ENCODE measurements at regions not wholly inside any gene's neighbourhood (a gene's known extent, or its start where the extent isn't known, plus 50 kb on each side); places are given as distances from the start of the nearest gene placed in this dataset.

DNA sequence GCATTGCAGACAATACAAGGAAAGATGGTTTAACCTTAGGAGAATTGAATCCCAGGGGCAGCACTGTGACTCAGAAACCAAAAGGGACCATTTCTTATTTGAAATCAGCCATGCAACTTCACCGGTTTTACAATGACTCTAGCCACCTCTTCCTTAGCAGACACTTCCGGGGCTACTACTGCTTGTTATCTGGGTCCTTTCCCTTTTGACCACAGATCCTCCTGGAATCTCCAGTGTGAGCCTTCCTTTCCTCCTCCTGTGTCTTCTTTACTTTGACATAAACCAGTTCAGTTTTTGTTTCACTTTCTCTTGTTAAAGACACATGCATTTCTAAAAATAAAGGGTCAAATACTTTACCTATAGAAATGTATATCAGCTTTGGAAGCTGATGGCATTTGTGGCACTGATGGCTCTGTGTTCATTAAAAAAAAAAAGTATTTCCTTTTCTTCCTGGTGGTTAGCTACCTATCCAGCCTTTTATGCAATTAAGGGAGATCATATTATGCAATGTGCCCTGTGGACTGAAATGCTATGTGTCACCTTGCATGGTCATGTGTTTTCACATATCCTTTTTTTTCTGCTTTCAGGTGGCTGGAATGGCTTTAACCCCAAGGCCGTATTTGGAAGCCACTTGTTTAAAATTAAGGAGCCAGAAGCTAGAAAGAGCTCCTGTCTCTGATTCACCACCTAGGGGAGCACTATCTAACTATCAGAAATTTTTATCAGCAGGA lies 296.2 kb downstream of the CHL1 start:
- no peak for DNase-seq
- no peak for TF ChIP-seq POLR2A (IDR thresholded peaks at IDR 0.05; ENCODE audit: low read length)

DNA sequence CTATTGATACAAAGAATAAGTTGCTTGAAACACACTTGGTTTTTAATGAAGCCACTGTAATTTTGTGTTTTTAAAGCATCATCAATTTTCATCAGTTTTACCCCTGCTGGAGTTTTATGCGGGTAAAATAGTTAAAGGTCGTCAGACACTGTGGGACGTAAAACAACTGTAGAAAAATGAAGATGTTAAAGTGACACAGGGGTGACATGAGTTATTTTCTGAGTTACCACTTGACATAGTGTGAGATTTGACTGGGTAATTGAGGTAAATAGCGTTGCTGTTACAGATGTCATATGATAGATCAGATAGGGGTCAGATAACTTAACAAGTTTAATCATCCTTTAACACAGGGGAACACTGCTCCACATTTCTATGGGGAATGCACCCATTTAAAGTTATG lies 297.6 kb downstream of the CHL1 start:
- DNase-seq, result no peak
- TF ChIP-seq POLR2A (IDR thresholded peaks at IDR 0.05; ENCODE audit: low read length), result no peak
- TF ChIP-seq GATA1 (IDR thresholded peaks at IDR 0.05; ENCODE audit: low read depth, low read length), result no peak

DNA sequence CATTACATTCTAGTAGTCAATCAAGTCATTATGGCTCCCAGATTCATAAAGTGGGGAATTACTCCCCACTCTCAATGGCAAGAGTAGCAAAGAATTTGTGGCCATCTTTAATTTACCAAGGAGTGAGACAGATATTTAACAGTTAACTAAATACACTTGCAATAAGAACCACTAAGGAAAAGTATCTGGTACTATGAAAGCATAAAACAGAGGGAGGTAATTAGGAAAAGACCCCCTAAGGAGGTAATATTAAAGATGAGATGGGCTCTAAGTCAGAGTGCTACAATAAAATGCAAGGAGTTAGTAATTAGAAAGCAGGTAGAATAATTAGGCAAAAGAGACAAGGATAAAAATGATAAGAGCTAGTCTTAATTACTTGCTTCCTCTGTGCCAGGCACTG lies 301.9 kb downstream of the CHL1 start:
- TF ChIP-seq POLR2A (IDR thresholded peaks at IDR 0.05; ENCODE audit: low read length), result no peak
- no peak for TF ChIP-seq GATA1 (IDR thresholded peaks at IDR 0.05; ENCODE audit: low read depth, low read length)
- no peak for DNase-seq

DNA sequence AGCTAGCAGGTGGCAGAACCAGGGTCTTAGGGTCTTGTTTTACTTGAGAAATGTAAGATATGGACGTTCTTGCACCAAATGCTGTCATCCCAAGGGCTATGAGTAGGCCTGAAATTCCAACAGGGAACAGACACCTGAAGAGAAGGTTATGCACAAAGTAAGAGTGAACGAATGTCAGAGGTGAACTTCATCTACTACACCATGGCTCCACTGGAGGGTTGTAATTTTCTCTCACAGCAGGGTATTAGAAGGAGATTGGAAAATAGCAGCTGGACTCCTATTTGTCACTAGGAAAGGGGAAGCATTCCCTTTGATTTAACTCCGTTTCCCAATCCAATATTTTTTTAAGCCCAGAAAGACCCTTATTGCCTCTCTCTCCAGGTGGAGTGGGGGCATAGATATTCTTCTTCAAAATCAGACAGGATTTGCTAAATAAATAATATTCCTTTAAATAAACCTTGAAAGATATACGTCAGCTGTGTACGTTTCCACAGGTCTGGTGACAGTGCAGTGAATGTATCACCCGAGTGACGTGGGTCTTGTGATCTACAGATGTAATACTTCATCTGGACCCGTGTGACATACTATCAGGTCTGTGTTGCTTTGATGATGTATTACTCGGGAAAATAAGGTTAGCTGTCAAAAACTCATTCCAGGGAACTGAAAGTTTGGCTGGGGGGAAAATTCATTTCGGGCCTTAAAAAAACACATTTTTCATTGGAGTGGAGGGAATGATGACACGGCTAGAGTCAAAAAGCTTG lies 302.6 kb downstream of the CHL1 start:
- DNase-seq, result no peak
- TF ChIP-seq POLR2A (IDR thresholded peaks at IDR 0.05; ENCODE audit: low read length), result no peak
- TF ChIP-seq GATA1 (IDR thresholded peaks at IDR 0.05; ENCODE audit: low read depth, low read length), result no peak

DNA sequence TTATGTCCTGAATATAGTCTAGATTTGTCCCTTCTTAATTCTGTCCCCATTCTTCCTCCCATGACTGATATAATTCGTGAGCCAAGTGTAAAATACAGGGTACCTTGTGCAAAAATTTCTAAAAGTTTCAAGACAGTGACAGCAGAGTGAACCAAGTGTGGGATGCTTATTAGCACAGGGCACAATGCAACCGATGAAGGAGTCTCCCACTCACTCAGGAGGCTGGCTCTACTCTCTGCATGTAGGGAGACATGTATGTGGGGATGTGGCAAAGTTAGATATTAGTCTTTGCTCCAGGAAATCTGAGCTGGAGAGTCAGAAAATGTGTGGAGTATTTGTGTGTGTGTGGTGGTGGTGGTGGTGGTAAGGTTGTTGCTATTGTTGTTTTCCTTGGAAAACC lies 305.9 kb downstream of the CHL1 start:
- no peak for DNase-seq
- TF ChIP-seq POLR2A (IDR thresholded peaks at IDR 0.05; ENCODE audit: low read length), result no peak
- TF ChIP-seq GATA1 (IDR thresholded peaks at IDR 0.05; ENCODE audit: low read depth, low read length), result no peak

DNA sequence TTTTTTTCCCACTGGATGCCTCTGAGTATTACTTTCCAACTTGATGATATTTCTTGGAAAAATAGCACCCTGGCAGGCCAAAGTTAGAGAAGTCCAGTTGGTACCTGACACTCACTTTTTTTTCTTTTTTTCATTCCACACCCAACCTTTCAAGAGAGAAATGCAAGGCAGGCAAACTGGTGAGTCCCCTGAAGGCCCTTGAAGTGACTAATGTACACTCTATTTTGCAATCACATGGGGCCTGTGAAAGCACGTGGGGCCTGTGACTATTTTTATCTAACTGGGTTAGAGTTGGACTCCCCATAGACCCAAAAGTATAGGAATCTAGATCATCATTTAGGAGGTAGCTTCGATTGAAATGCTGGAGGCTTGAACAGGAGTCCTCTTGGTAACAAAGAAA lies 316.7 kb downstream of the CHL1 start:
- no peak for DNase-seq
- TF ChIP-seq GATA1 (IDR thresholded peaks at IDR 0.05; ENCODE audit: low read depth, low read length) (no peak), POLR2A (IDR thresholded peaks at IDR 0.05; ENCODE audit: low read length) (no peak)

DNA sequence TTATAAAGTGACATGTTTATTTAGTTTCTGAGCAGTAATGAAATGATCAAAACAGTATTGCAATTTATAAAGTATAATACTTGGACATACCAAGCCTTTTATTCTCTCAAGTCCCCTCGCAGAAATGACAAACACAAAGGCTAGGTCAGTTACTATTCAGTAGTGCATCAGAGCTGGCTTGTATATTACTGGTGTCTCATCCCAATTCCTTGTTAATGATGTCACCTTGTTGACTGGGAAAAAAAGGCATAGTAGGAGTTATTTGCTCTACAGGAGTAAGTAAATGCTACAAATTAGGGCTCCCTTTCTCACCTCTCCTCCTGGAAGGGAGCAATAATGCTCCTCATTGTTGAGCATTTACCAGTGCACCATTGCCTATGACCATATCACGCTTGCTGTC lies 317.6 kb downstream of the CHL1 start:
- no peak for TF ChIP-seq POLR2A (IDR thresholded peaks at IDR 0.05; ENCODE audit: low read length)
- TF ChIP-seq GATA1 (IDR thresholded peaks at IDR 0.05; ENCODE audit: low read depth, low read length), result no peak
- DNase-seq, result no peak

DNA sequence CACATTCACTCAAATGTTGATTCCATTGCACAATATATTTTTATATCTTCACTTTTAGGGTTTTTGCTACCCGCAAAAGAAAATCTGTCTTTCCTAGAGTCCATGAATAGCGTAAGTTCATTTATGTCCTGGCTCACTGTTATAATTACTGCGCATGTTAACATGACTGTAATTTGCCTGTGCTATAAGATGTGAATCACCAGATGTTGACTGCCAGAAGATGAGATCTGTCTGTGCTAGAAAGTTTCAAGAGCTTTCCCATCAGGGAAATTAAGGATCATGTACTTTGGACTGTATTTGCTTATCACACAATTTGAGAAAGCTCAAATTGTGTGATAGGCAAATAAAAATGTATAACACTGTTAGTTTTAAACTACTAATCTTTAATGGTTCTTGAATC lies 322.5 kb downstream of the CHL1 start:
- TF ChIP-seq POLR2A (IDR thresholded peaks at IDR 0.05; ENCODE audit: low read length) (no peak), GATA1 (IDR thresholded peaks at IDR 0.05; ENCODE audit: low read depth, low read length) (no peak)
- no peak for DNase-seq

DNA sequence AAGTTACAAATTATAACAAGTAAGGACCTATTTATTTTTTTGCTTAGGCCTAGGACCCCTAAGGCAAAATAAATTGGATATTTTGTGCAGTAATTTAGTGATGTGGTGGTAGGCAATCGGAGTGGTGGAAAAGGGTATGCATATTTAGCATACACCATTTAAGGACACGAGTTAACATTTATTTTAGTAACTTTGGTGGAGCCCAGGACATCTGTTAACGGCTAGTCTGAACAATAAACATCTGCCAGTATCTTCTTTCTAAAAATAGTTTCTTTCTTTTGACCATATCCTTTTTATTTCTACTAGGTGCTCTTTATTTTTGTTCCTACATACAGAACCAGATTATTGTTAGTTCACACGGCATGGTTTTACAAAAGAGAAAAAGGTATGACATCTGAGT lies 326.3 kb downstream of the CHL1 start:
- DNase-seq, result no peak
- TF ChIP-seq POLR2A (IDR thresholded peaks at IDR 0.05; ENCODE audit: low read length) (no peak), GATA1 (IDR thresholded peaks at IDR 0.05; ENCODE audit: low read depth, low read length) (no peak)

DNA sequence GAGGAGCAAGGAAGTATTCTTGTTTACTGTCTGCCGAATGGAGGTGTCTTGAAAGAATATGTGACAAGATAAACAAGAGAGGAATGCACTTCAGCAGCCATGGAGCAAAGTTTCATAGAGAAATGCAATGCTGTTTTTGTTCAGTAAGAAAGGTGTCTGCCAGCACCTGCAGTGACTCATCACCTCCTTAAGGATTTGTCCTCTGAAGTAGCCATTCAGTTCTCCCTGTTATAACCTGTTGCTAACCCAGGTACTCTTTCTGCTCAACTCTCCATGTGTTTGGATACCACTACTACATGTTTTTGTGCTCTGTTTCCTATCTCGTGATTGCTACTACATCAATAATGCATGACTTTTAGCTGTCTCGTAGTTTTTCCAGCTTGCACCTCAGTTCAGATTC lies 328.9 kb downstream of the CHL1 start:
- no peak for TF ChIP-seq POLR2A (IDR thresholded peaks at IDR 0.05; ENCODE audit: low read length)
- TF ChIP-seq GATA1 (IDR thresholded peaks at IDR 0.05; ENCODE audit: low read depth, low read length), result no peak
- DNase-seq, result no peak

DNA sequence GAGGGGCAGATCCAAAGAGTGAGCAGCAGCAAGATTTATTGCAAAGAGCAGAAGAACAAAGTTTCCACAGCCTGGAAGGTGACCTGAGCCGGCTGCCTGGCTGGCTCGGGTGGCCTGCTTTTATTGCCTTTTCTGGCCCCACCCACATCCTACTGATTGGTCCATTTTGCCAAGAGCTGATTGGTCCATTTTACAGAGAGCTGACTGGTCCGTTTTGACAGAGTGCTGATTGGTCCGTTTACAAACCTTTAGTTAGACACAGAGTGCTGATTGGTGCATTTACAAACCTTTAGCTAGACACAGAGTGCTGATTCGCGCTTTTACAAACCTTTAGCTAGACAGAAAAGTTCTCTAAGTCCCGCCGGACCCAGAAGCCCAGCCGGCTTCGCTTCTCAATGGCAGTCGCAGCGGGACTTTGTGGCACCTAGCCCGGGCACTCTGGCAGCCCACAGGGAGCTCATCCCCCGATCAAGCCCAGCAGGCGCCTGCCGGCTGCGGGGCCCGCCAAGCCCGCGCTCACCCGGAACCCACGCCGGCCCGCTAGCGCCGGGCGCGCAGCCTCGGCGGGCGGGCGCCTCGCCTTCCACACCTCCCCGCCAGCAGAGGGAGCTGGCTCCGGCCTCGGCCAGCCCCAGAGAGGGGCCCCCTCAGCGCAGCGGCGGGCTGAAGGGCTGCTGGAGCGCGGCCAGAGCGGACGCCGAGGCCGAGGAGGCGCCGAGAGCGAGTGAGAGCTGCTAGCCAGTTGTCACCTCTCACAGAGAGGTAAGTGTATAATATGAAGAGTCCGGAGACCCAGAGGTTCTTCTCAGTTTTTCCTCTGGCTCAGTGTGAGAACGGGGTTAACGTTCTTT lies 339.2 kb downstream of the CHL1 start:
- DNase-seq, result no peak
- no peak for TF ChIP-seq GATA1 (IDR thresholded peaks at IDR 0.05; ENCODE audit: low read depth, low read length)

DNA sequence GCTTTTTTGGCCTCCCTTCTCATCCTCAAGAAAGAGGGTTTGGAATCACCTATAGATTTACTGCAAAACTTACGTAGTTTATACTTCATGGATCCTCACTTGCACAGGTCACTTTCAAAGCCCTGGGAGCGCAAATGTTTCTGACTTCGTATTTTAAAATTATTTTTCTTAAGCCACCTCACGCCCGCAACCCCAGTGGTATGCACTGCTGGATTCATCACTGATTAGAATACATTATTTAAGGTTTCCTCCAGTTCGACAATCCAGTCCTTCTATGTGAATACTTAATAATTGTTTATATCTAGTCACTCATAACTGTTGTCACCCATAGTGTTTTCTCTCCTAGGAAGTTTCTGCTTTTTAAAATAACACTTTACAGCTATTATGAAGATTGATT lies 339.9 kb downstream of the CHL1 start:
- TF ChIP-seq POLR2A (IDR thresholded peaks at IDR 0.05; ENCODE audit: low read length) (no peak), GATA1 (IDR thresholded peaks at IDR 0.05; ENCODE audit: low read depth, low read length) (no peak)
- no peak for DNase-seq

DNA sequence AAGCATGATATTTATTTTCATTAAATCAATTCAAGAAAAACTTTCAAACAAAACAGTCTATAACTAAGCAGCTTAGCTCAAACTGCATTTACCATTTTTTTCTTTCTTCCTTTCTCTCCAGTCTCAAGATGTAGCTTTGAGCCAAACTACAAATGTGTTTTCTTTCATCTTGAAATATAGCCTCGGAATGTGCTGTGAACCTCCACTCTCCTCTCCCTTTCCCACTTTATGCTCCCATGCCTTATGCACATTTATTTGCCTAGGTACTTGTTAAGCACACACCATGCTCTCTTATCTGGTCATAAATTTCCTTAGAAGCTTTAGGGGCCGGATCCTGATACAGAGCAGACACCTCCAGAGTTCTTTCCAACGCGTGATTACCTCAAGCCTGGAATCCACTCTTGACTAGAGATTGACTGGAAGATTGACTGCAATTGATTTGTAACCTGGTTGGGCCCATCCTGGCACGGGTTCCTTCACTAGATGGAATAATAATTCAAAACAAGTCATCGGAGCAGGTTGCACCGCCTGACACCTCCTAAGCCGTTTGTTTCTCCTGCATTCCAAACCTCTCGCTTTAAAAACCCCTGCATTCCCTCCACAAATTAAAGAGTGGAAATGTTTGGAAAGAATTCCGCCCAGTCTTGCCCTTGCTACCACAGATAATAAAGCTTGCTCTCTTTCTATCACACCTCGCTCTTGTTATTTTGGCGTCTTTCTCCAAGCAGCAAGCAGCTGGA lies 344.7 kb downstream of the CHL1 start:
- TF ChIP-seq POLR2A (IDR thresholded peaks at IDR 0.05; ENCODE audit: low read length) (no peak), GATA1 (IDR thresholded peaks at IDR 0.05; ENCODE audit: low read depth, low read length) (no peak)
- no peak for DNase-seq

DNA sequence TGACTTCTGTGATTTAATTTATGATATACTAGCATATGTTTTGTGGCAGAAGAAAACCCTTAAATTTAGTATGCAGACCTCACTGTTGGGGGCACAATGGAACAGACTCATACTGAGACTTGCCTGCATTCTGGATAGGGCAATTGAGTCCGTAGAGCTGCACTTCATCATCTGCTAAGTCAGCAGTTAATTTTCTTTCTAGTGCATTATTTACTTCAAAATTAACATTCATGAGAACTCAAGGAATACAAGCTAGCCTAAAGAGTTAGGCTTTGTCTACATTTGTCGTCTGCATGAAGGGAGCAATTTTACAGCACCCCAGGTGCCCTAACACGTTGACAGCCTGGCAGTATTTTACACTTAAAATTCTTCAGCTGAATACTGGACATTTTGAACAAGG lies 345.5 kb downstream of the CHL1 start:
- TF ChIP-seq GATA1 (IDR thresholded peaks at IDR 0.05; ENCODE audit: low read depth, low read length) (no peak), POLR2A (IDR thresholded peaks at IDR 0.05; ENCODE audit: low read length) (no peak)
- no peak for DNase-seq

Data from erythroblast (primary cell).